ENCODE measurements at regions not wholly inside any gene's neighbourhood (a gene's known extent, or its start where the extent isn't known, plus 50 kb on each side); places are given as distances from the start of the nearest gene placed in this dataset.

DNA sequence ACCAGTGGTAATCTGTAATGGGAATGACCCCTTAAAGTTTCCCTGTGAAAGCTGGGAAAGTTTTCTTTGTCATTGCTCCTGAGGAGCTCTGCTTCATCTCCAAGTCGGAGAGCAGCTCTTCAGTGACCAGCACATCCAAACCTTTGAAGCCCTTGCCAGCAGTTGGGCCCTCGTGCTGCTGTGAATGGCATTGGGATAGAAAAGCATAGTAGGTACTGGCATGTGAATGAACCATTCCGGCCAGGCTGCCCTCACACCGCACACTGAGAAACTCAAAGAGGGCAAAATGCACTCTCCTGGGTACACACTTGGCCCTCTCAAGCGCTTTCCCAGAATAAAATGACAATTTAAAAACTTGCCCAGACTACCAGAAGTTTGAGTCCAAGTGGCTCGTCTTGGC, 1135.0 kb upstream of the WWC1 start:
- 68% methylated on average over 6 of the region's 6 CpGs for WGBS (ENCODE audit: insufficient coverage, low coverage, low lambda C conversion rate, missing lambda C conversion rate)

GRCh38 chr5:167158588-167158987, 1132.9 kb upstream of the WWC1 start:
- Histone ChIP-seq H3K27ac (no peak overlapping the region), H3K36me3 (no peaks in the 10 kb centered on the region), H3K9me3 (no peaks in the 10 kb centered on the region), H3K27me3 (no peaks in the 10 kb centered on the region), H3K4me1 (no peaks in the 10 kb centered on the region), H3K4me3 (no peak overlapping the region)
- ATAC-seq (no peak), DNase-seq (no peak)
- TF ChIP-seq POLR2A (IDR thresholded peaks at IDR 0.05) (no peak), CTCF (IDR thresholded peaks at IDR 0.05) (no peak)
- intact Hi-C loops (cut with DNase I): no loop called here

More for the DNA sequence above, 1135.0 kb upstream of the WWC1 start:
- Histone ChIP-seq H3K36me3 (no peaks in the 10 kb centered on the region), H3K4me3 (no peak overlapping the region), H3K4me1 (no peaks in the 10 kb centered on the region), H3K27me3 (no peaks in the 10 kb centered on the region), H3K27ac (no peak overlapping the region), H3K9me3 (no peaks in the 10 kb centered on the region)
- intact Hi-C loops (cut with DNase I): no loop called here
- ATAC-seq (no peak), DNase-seq (no peak)
- TF ChIP-seq POLR2A (IDR thresholded peaks at IDR 0.05) (no peak), CTCF (IDR thresholded peaks at IDR 0.05) (no peak)

GRCh38 chr5:167160388-167160787, 1131.1 kb upstream of the WWC1 start:
- DNase-seq (no peak), ATAC-seq (no peak)
- Histone ChIP-seq H3K9me3 (no peaks in the 10 kb centered on the region), H3K4me1 (no peaks in the 10 kb centered on the region), H3K27me3 (no peaks in the 10 kb centered on the region), H3K4me3 (no peak overlapping the region), H3K36me3 (no peaks in the 10 kb centered on the region), H3K27ac (no peak overlapping the region)
- intact Hi-C loops (cut with DNase I): no loop called here
- no peak for TF ChIP-seq POLR2A (IDR thresholded peaks at IDR 0.05)
- no peak for TF ChIP-seq CTCF (IDR thresholded peaks at IDR 0.05)
- WGBS (ENCODE audit: insufficient coverage, low coverage, low lambda C conversion rate, missing lambda C conversion rate): 80% methylated on average over 4 of the region's 4 CpGs

- intact Hi-C loops (cut with DNase I): no loop called here
- H3K27me3 ChIP-seq: no peaks in the 10 kb centered on the region
- WGBS (ENCODE audit: insufficient coverage, low coverage, low lambda C conversion rate, missing lambda C conversion rate): 80% methylated on average over 2 of the region's 2 CpGs
- no peaks in the 10 kb centered on the region for H3K36me3 ChIP-seq
- DNase-seq: no peak
- H3K9me3 ChIP-seq: no peaks in the 10 kb centered on the region
- H3K27ac ChIP-seq: no peak overlapping the region
- no peak for ATAC-seq
- TF ChIP-seq POLR2A (IDR thresholded peaks at IDR 0.05): no peak
- TF ChIP-seq CTCF (IDR thresholded peaks at IDR 0.05): no peak
- H3K4me1 ChIP-seq: no peaks in the 10 kb centered on the region
- H3K4me3 ChIP-seq: no peak overlapping the region
These were observed 1124.7 kb upstream of the WWC1 start for GRCh38 chr5:167166696-167167095.

DNA sequence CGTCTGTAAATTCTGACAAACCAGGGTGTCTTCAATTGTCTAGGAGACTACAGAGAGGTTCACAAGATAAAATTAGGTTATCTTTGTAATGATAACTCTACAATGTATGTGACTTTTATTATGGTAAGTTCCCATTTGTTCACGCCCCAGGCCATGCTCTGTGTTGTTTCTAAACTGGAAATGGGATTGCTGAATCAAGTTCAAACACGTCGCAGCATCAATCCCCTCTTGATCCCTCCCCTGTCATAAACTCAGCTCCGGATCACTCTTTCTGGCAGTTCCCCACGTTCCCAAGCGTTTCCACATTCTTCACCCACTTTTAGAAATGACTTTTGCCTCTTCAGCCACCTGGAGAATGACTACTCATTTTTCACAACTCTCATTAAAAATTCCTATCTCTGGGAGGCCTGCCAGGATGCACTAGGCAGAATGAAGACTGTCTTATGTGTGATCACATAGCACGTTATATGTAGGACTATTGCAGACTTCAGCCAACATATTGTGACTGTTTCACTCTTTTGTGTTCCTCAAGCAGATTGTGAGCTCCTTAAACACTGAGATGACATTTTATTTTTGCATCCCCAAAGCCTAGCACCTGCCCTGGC, 1124.2 kb upstream of the WWC1 start:
- Histone ChIP-seq H3K4me1 (no peaks in the 10 kb centered on the region), H3K4me3 (no peak overlapping the region), H3K9me3 (no peaks in the 10 kb centered on the region), H3K27ac (no peak overlapping the region), H3K36me3 (no peaks in the 10 kb centered on the region), H3K27me3 (no peaks in the 10 kb centered on the region)
- intact Hi-C loops (cut with DNase I): no loop called here
- WGBS (ENCODE audit: insufficient coverage, low coverage, low lambda C conversion rate, missing lambda C conversion rate): 51% methylated on average over 7 of the region's 8 CpGs
- TF ChIP-seq CTCF (IDR thresholded peaks at IDR 0.05): no peak
- TF ChIP-seq POLR2A (IDR thresholded peaks at IDR 0.05): no peak
- ATAC-seq: no peak
- no peak for DNase-seq
